GM12892 (cell line): ENCODE measurements at regions not wholly inside any gene's neighbourhood (a gene's known extent, or its start where the extent isn't known, plus 50 kb on each side); places are given as distances from the start of the nearest gene placed in this dataset.

Source experiments
- POLR2A ChIP-seq: IDR thresholded peaks from 2 replicates; pipeline ENCODE4 v1.6.1; 2011; ENCODE audit warnings: low read depth, low read length, control low read depth
- TAF1 ChIP-seq: IDR thresholded peaks from 2 replicates; pipeline ENCODE4 v1.6.1; 2011; ENCODE audit warnings: low read depth, mild to moderate bottlenecking, control low read depth, low read length, borderline replicate concordance

- TF ChIP-seq POLR2A (no peak), TAF1 (no peak)
These were observed 87.5 kb upstream of the INTU start for GRCh38 chr4:127545271-127545670.
